ENCODE measurements at regions not wholly inside any gene's neighbourhood (a gene's known extent, or its start where the extent isn't known, plus 50 kb on each side); places are given as distances from the start of the nearest gene placed in this dataset.
"Not testable (repeated sequence)": the region's sequence is repeated elsewhere in the genome, so short reads cannot be mapped to it uniquely, and the experiment has no call there.

DNA sequence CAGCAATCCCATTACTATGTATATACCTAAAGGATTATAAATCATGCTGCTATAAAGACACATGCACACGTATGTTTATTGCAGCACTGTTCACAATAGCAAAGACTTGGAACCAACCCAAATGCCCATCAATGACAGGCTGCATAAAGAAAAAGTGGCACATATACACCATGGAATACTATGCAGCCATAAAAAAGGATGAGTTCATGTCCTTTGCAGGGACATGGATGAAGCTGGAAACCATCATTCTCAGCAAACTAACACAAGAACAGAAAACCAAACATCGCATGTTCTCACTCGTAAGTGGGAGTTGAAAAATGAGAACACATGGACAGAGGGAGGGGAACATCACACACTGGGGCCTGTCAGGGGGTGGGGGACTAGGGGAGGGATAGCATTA is 71.2 kb upstream of the GPRC5B start:
- H3K18ac ChIP-seq (ENCODE audit: extremely low read depth, low read length), result not testable (repeated sequence)

DNA sequence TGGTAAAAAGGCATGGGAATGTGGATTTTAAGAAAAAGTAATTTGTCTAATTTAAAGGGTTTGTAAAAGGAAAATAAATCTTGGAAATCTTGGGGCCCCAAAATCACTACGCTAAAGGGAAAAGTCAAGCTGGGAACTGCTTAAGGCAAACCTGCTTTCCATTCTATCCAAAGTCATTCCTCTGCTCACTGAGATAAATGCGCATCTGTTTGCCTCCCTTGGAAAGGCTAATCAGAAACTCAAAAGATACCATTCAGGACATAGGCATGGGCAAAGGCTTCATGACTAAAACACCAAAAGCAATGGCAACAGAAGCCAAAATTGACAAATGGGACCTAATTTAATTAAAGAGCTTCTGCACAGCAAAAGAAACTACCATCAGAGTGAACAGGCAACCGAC is 70.4 kb upstream of the GPRC5B start:
- ChIA-PET POLR2A (ENCODE audit: partially characterized antibody) (interaction anchor here (1.1 kb wide), 1 partner anchor 10 kb away, joined by 4 read pairs; no protein-coding TSS in a partner anchor), CTCF (ENCODE audit: partially characterized antibody) (interaction anchor here (1.1 to 1.9 kb wide), 4 partner anchors 9 to 68 kb away, joined by 3 to 4 read pairs (median 4); no protein-coding TSS in a partner anchor)
- H3K36me3 ChIP-seq (ENCODE audit: control insufficient read depth in 2 of 4, insufficient read depth in 4 of 4, low read length in 3 of 4); H3K14ac ChIP-seq (ENCODE audit: insufficient read length); H3K9ac ChIP-seq (replicated peaks in 1 of 4; ENCODE audit: extremely low read depth in 1 of 4, low read depth in 3 of 4, low read length in 3 of 4); H3K4me3 ChIP-seq (ENCODE audit: extremely low read depth in 1 of 4, insufficient read depth in 2 of 4, low read depth in 3 of 4, low read length in 4 of 4); H4K91ac ChIP-seq (replicated peaks; ENCODE audit: insufficient read length, low read length); H3K4ac ChIP-seq (replicated peaks; ENCODE audit: insufficient read length, low read depth, low read length); H3K23me2 ChIP-seq (ENCODE audit: low read depth, low read length); H3K56ac ChIP-seq (replicated peaks; ENCODE audit: insufficient read length, low read depth, low read length); H4K5ac ChIP-seq (ENCODE audit: insufficient read length, low read depth, low read length); H2BK15ac ChIP-seq (ENCODE audit: low read length); H3K9me3 ChIP-seq (ENCODE audit: insufficient read depth in 2 of 2, low read depth in 1 of 2, low read length in 1 of 2); H3K27ac ChIP-seq (ENCODE audit: low read depth, low read length); H3K79me2 ChIP-seq (ENCODE audit: control insufficient read depth in 1 of 2, insufficient read depth in 2 of 2, low read length in 2 of 2); H3K79me1 ChIP-seq (ENCODE audit: low read depth, low read length); FAIRE-seq; H3K23ac ChIP-seq (ENCODE audit: insufficient read length); H3K18ac ChIP-seq (ENCODE audit: extremely low read depth, low read length); H4K20me1 ChIP-seq (replicated peaks in 1 of 2; ENCODE audit: control insufficient read depth in 1 of 2, insufficient read depth in 2 of 2, low read length in 2 of 2); H2BK5ac ChIP-seq (ENCODE audit: low read depth, low read length); H2BK20ac ChIP-seq (ENCODE audit: low read length); H2AFZ ChIP-seq (ENCODE audit: low read length); H2BK12ac ChIP-seq (ENCODE audit: low read depth, low read length); H2AK5ac ChIP-seq (ENCODE audit: low read depth, low read length); H3K27me3 ChIP-seq (replicated peaks in 1 of 4; ENCODE audit: control insufficient read depth in 3 of 4, extremely low read depth in 1 of 4, insufficient read depth in 3 of 4, low read length in 3 of 4); H2BK120ac ChIP-seq (replicated peaks; ENCODE audit: low read depth, low read length); H4K8ac ChIP-seq (ENCODE audit: extremely low read depth, insufficient read depth, low read length): not testable (repeated sequence)
- 32% methylated on average over 3 of the region's 3 CpGs; no CpG with 5 or more reads in 1 of the 2 experiments for WGBS, 2 experiments (ENCODE audit: extremely low coverage in 1 of 2, insufficient coverage in 1 of 2, insufficient read length in 1 of 2, insufficient replicate concordance in 2 of 2, low coverage in 1 of 2, low lambda C conversion rate in 2 of 2, missing lambda C conversion rate in 1 of 2)
- peak in 1 of 2 experiments; percentile 15 for DNase-seq (ENCODE audit: low read depth in 1 of 2, low spot score in 2 of 2)
- Histone ChIP-seq H3K4me2 (ENCODE audit: insufficient read depth in 1 of 2, low read depth in 2 of 2, low read length in 2 of 2) (peak overlapping the region in 1 of 2 experiments; percentile 9; a peak in 1 of 4 replicates), H3K4me1 (replicated peaks in 1 of 4; ENCODE audit: control insufficient read depth in 3 of 4, insufficient read depth in 4 of 4, low read length in 3 of 4) (peaks cover 4 to 14% (median 8%) of the 10 kb centered on the region in 4 experiments; a peak in 6 of 7 replicates)

More for the DNA sequence above, 71.2 kb upstream of the GPRC5B start:
- H2BK5ac ChIP-seq (ENCODE audit: low read depth, low read length); H3K27ac ChIP-seq (ENCODE audit: low read depth, low read length); H3K27me3 ChIP-seq (replicated peaks in 1 of 4; ENCODE audit: control insufficient read depth in 3 of 4, extremely low read depth in 1 of 4, insufficient read depth in 3 of 4, low read length in 3 of 4); DNase-seq (ENCODE audit: low read depth in 1 of 2, low spot score in 2 of 2); H2BK20ac ChIP-seq (ENCODE audit: low read length); H3K9me3 ChIP-seq (ENCODE audit: insufficient read depth in 2 of 2, low read depth in 1 of 2, low read length in 1 of 2); POLR2A ChIA-PET (ENCODE audit: partially characterized antibody); H2AK5ac ChIP-seq (ENCODE audit: low read depth, low read length); H3K79me1 ChIP-seq (ENCODE audit: low read depth, low read length); H3K4me2 ChIP-seq (ENCODE audit: insufficient read depth in 1 of 2, low read depth in 2 of 2, low read length in 2 of 2); H2BK15ac ChIP-seq (ENCODE audit: low read length); H3K4ac ChIP-seq (replicated peaks; ENCODE audit: insufficient read length, low read depth, low read length); H2BK12ac ChIP-seq (ENCODE audit: low read depth, low read length); H3K79me2 ChIP-seq (ENCODE audit: control insufficient read depth in 1 of 2, insufficient read depth in 2 of 2, low read length in 2 of 2); H4K20me1 ChIP-seq (replicated peaks in 1 of 2; ENCODE audit: control insufficient read depth in 1 of 2, insufficient read depth in 2 of 2, low read length in 2 of 2); H4K5ac ChIP-seq (ENCODE audit: insufficient read length, low read depth, low read length); H3K36me3 ChIP-seq (ENCODE audit: control insufficient read depth in 2 of 4, insufficient read depth in 4 of 4, low read length in 3 of 4); H2BK120ac ChIP-seq (replicated peaks; ENCODE audit: low read depth, low read length); H3K14ac ChIP-seq (ENCODE audit: insufficient read length); H3K23me2 ChIP-seq (ENCODE audit: low read depth, low read length); FAIRE-seq; H3K9ac ChIP-seq (replicated peaks in 1 of 4; ENCODE audit: extremely low read depth in 1 of 4, low read depth in 3 of 4, low read length in 3 of 4); H4K91ac ChIP-seq (replicated peaks; ENCODE audit: insufficient read length, low read length); H4K8ac ChIP-seq (ENCODE audit: extremely low read depth, insufficient read depth, low read length); H2AFZ ChIP-seq (ENCODE audit: low read length); H3K56ac ChIP-seq (replicated peaks; ENCODE audit: insufficient read length, low read depth, low read length); H3K23ac ChIP-seq (ENCODE audit: insufficient read length); H3K4me3 ChIP-seq (ENCODE audit: extremely low read depth in 1 of 4, insufficient read depth in 2 of 4, low read depth in 3 of 4, low read length in 4 of 4): not testable (repeated sequence)
- WGBS, 2 experiments (ENCODE audit: extremely low coverage in 1 of 2, insufficient coverage in 1 of 2, insufficient read length in 1 of 2, insufficient replicate concordance in 2 of 2, low coverage in 1 of 2, low lambda C conversion rate in 2 of 2, missing lambda C conversion rate in 1 of 2), result 94% methylated on average over 3 of the region's 3 CpGs; no CpG with 5 or more reads in 1 of the 2 experiments
- CTCF ChIA-PET (ENCODE audit: partially characterized antibody), result interaction anchor here (1.2 to 1.9 kb wide), 3 partner anchors 10 to 48 kb away, joined by 3 to 4 read pairs (median 4); no protein-coding TSS in a partner anchor
- peaks cover 4 to 14% (median 8%) of the 10 kb centered on the region in 4 experiments; a peak in 6 of 7 replicates for H3K4me1 ChIP-seq (replicated peaks in 1 of 4; ENCODE audit: control insufficient read depth in 3 of 4, insufficient read depth in 4 of 4, low read length in 3 of 4)

Measured in H1 (cell line).